GM19395 (cell line): ENCODE measurements at regions not wholly inside any gene's neighbourhood (a gene's known extent, or its start where the extent isn't known, plus 50 kb on each side); places are given as distances from the start of the nearest gene placed in this dataset.
A peak's percentile ranks its signal among the peaks of the same experiment; 100 is the strongest.

Experiments used
- ATAC-seq: cut with Tn5 transposase; IDR thresholded peaks from one replicate; pipeline ENCODE4 v1.9.1; 2021; ENCODE audit warnings: mild to moderate bottlenecking, moderate library complexity; ENCODE audit not compliant: unreplicated experiment

GRCh38 chrX:69232945-69233344 is 67.7 kb upstream of the PJA1 start:
- no peak for ATAC-seq

GRCh38 chrX:69231903-69232302 is 66.7 kb upstream of the PJA1 start:
- ATAC-seq, result no peak

DNA sequence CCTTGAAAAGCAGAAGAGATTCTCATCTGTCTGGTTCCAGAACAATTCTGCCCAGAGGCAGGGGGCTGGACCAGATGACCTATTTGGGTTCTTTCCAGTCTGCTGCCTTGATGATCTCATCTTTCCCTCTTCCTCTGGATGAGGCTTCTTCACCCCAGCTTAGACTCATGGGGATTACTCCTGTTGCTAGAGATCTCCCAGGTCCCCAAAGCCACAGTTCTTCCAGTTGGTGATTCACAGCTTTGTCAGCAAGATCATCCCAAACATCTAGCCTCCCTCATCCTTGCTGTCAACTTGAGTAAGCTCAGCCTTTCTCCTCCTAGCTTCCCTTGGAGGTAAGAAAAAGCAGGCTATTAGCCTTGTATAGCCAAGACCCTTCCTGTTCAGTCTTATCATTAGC is 64.2 kb upstream of the PJA1 start:
- no peak for ATAC-seq

GRCh38 chrX:69228732-69229131 is 63.5 kb upstream of the PJA1 start:
- no peak for ATAC-seq

- no peak for ATAC-seq
Observed at GRCh38 chrX:69226459-69227158, 61.4 kb upstream of the PJA1 start.

- peak; percentile 71 for ATAC-seq
Observed at GRCh38 chrX:69222103-69223090, 57.1 kb upstream of the PJA1 start.

DNA sequence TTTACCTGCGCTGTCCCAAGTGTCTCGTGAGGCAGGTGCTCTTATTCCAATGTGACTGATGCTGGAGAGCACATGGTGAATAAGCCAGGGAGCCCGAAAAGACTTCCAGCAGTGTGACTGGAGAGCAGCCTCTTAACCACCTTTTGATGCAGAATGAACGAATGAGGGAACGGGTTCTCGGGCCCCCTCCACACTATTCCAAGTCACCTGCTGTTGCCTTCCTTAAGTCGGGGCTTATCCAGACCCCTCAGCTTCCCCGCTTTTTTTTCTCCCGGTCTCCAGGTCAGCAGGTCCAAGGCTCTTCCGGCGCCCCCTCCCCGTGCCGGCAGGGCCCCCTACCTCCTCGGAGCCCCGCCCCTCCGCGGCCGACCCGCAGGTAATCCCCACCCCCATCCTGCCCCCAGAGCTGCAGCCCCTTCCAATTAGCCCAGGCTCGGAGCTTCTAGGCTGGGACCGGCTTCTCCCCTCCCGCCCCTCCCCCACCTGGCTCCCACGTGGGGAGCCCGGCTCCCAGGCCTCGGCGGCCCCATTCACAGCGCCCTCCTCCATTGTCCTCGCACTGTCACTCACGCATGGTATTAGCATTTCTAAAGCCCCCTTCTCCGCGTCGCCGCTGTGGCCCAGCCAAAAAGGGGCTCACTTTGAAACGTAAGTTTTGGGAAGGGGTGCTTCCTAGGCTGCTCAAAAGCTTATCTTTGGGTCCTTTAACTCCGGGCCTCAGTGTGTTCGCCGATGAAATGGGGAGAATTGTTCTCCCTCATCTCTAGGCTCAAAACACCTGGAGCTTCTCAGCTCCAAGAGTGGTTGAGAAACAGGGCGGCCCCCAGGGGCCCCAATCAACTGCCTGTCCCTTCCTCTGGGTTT is 56.2 kb upstream of the PJA1 start:
- ATAC-seq, result no peak

- ATAC-seq, result no peak
Observed at GRCh38 chrX:69218407-69218997, 53.2 kb upstream of the PJA1 start.

DNA sequence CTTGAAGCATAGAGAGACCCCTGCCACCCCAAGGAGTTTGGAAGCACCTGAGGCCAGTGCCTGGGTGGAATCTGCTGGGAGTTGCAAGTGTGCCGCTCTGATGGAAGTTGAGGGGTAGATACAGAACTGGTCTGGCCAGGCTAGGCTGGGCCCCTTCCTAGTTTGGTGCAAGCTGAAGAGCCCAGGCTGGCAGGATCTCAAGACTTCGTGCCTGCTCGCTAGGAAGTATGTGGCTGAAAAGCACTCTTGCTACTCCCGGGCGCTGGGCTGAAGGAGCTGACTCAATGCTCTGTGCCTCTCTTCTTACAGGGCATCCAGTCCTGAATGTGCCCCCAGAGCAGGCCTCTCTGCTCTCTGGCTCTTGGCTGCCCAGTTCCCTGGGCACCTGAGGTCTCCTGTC is 51.7 kb upstream of the PJA1 start:
- no peak for ATAC-seq

GRCh38 chrX:69216446-69216845 is 51.2 kb upstream of the PJA1 start:
- no peak for ATAC-seq

DNA sequence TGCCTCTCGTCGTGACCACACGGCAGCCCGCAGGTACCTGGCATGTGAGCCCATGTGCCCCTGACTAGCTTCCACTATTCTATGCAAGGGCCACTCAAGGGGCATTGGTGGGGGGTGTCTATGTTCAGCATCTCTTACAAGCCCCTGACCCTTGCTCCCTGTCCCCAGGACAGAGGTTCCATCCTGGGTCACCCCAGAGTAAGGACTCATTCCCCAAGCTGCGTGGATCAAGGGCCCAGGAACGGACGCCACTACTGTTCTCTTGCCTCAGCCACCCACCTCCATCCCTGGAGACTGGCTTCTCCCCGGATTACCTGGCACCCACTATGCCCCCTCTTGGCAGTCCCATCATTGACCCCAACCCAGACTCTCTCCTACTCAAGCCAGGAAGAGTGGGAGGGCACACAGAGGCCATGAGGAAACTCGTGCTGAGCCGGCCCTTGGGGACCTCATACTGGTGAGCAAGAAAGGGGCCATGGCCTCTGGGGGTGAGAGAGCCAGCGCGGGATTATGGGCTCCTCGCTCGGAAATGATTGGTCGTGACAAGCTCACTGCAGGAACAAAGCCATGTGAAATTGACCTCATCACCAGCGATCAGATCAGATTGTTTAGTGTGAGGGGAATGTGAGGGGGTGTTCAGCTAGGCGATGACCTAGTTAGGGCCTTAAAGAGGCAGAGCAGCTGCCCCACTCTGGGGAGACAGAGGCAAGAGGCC is 50.1 kb upstream of the PJA1 start:
- no peak for ATAC-seq
